HG03432 (cell line): ENCODE measurements at regions not wholly inside any gene's neighbourhood (a gene's known extent, or its start where the extent isn't known, plus 50 kb on each side); places are given as distances from the start of the nearest gene placed in this dataset.
A peak's percentile ranks its signal among the peaks of the same experiment; 100 is the strongest.

Source experiments
- ATAC-seq: cut with Tn5 transposase; IDR thresholded peaks from one replicate; pipeline ENCODE4 v1.9.1; 2021; ENCODE audit warnings: mild to moderate bottlenecking, moderate library complexity; ENCODE audit not compliant: unreplicated experiment

GRCh38 chr5:148912714-148913398 is 86.4 kb downstream of the ADRB2 start:
- ATAC-seq, result no peak

- no peak for ATAC-seq
These were observed 87.1 kb downstream of the ADRB2 start for GRCh38 chr5:148913493-148913892.

- no peak for ATAC-seq
These were observed 87.6 kb downstream of the ADRB2 start for GRCh38 chr5:148913985-148914431.

- no peak for ATAC-seq
These were observed 88.9 kb downstream of the ADRB2 start for GRCh38 chr5:148915224-148915817.

GRCh38 chr5:148920646-148921288 is 94.4 kb downstream of the ADRB2 start:
- ATAC-seq, result no peak

GRCh38 chr5:148921350-148921749 is 94.9 kb downstream of the ADRB2 start:
- no peak for ATAC-seq

- ATAC-seq, result peak; percentile 93
These were observed 96.2 kb downstream of the ADRB2 start for GRCh38 chr5:148922606-148923005.

- ATAC-seq, result peak; percentile 20
These were observed 96.6 kb downstream of the ADRB2 start for GRCh38 chr5:148923023-148923422.

- ATAC-seq, result no peak
These were observed 98.4 kb downstream of the ADRB2 start for GRCh38 chr5:148924817-148925216.

GRCh38 chr5:148926207-148926606 is 99.8 kb downstream of the ADRB2 start:
- ATAC-seq, result no peak

GRCh38 chr5:148927307-148927946 is 101.0 kb downstream of the ADRB2 start:
- no peak for ATAC-seq

- no peak for ATAC-seq
These were observed 101.7 kb downstream of the ADRB2 start for GRCh38 chr5:148928141-148928540.

- ATAC-seq, result no peak
These were observed 105.1 kb downstream of the ADRB2 start for GRCh38 chr5:148931453-148932057.

GRCh38 chr5:148932355-148932935 is 106.0 kb downstream of the ADRB2 start:
- no peak for ATAC-seq

GRCh38 chr5:148933903-148934432 is 107.6 kb downstream of the ADRB2 start:
- no peak for ATAC-seq

GRCh38 chr5:148934895-148935400 is 108.5 kb downstream of the ADRB2 start:
- ATAC-seq, result no peak

- no peak for ATAC-seq
These were observed 110.8 kb downstream of the ADRB2 start for GRCh38 chr5:148937239-148937638.

GRCh38 chr5:148937830-148938521 is 111.6 kb downstream of the ADRB2 start:
- ATAC-seq, result no peak

- ATAC-seq, result no peak
These were observed 112.1 kb downstream of the ADRB2 start for GRCh38 chr5:148938522-148938882.

GRCh38 chr5:148939676-148940075 is 113.3 kb downstream of the ADRB2 start:
- no peak for ATAC-seq
